ENCODE measurements at regions not wholly inside any gene's neighbourhood (a gene's known extent, or its start where the extent isn't known, plus 50 kb on each side); places are given as distances from the start of the nearest gene placed in this dataset.

DNA sequence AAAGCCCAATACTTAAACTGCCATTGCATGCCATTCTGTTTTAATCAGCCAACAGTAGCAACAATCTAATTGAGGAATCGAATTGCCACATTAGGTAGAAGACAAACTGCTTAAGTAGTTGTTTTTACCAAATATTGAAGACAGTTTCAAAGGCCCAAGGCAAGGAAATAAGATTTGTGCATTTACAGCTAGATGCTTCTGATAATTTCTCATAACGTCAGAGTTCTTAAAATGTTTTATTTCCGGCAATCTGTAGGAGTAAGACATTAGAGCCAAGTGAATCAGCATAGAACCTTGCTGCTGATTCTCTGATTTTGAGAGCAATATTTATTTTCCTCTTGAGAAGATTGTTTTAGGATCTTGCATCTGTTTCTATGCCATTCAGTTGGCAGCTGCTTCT, 174.3 kb downstream of the RBM43 start:
- no peak for DNase-seq (ENCODE audit: extremely low read depth, low read depth)

DNA sequence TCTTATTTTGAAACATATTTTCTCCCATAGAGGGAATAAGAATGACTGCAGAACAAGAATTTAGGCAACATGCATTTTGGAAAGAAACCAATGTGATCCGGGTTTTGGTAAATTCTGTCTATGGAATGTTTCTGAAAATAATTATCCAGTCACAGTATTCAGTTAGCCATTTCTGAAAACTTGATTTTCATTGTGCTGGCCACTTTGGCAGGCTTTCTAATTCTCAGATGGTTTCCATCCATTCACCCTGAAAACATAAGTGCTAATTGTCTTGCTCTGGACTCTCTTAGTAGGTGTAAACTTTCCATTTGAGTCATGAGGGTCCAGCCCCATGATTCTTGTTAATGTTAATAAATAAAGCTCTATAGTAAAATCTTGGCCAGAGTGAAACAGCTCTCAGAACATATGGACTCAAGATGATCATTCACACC, 176.5 kb downstream of the RBM43 start:
- no peak for DNase-seq (ENCODE audit: extremely low read depth, low read depth)

DNA sequence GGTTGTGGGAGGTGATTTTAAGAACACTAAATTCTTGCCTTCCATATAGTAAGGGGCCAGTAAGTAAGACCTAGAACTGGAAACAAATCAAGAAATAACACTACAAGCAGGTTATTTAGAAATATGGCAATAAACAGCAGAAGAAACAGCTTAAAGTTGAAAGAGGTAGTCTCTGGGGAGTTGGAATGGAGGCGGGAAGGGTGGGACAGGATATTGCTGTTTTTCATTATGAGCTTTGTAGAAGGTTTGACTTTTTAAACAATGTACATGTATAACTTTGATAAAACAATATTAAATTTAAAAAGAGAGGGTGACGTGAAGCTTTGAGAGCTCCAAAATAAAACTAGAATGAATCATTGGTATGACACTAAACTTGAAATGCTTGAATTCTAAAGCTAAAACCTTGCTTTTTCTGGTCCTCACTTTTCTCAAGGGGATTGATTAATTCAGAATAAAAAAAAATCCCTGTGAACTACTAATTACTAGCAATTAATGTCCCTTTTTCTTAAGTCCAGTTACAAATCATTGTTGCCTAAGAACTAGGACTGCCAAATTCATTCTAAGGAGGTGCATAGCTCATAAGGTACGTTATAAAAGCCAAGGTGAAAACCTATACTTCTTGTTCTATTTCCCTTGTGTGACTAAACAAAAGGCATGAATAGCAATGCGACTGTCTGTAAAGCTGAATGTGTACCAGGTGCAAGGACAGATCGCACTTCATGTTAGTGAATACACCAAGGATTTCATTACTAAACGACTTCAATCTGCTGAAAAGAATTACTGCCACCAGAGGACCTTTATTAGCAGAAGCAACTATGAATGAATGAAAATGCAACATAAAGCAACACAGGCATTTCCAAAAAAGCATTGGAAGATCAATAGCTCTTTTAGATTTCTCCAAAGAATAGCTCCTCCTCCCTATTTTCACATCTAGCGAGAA, 177.5 kb downstream of the RBM43 start:
- DNase-seq (ENCODE audit: extremely low read depth, low read depth), result no peak

DNA sequence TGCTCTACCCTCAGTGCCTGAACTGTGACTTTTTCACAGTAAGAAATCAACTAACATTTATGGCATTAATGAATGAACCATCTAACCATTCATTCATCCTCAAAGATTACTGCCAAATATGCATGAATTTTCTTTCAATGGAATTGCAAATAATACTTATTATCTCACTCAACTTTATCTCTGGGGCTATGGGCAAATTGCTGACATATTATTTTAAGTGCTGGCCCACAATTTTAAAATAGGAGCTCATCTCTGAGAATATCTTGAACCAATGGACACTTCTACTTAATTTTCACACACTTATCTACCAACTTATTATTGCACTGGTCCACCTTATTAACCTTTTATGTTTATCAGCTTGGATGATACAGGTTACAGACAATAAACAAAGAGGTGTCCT, 182.8 kb downstream of the RBM43 start:
- no peak for DNase-seq (ENCODE audit: extremely low read depth, low read depth)

DNA sequence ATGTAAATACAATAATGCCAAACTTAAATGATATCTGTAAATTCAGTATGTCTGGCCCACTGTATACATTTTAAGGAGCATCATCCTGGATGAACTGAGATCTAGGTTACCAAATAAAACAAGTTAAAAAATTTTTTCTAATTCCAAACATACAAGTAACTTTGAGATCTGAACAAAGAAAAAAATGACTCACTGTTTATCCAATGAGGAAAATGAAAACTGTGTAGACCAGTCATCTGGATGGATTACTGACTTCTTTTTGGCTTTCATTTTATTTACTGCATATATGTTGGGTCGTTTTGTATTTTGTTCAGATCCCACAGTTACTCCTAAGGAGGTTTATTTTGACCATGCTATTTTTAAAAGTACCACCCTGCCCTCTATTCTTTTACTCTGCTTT, 189.8 kb downstream of the RBM43 start:
- no peak for DNase-seq (ENCODE audit: extremely low read depth, low read depth)

GRCh38 chr2:151071382-151071781, 190.3 kb downstream of the RBM43 start:
- DNase-seq (ENCODE audit: extremely low read depth, low read depth), result no peak

GRCh38 chr2:151070253-151070652, 191.4 kb downstream of the RBM43 start:
- no peak for DNase-seq (ENCODE audit: extremely low read depth, low read depth)

- DNase-seq (ENCODE audit: extremely low read depth, low read depth), result no peak
These were observed 193.8 kb downstream of the RBM43 start for GRCh38 chr2:151067658-151068369.

GRCh38 chr2:151063271-151063670, 198.4 kb downstream of the RBM43 start:
- DNase-seq (ENCODE audit: extremely low read depth, low read depth), result no peak

DNA sequence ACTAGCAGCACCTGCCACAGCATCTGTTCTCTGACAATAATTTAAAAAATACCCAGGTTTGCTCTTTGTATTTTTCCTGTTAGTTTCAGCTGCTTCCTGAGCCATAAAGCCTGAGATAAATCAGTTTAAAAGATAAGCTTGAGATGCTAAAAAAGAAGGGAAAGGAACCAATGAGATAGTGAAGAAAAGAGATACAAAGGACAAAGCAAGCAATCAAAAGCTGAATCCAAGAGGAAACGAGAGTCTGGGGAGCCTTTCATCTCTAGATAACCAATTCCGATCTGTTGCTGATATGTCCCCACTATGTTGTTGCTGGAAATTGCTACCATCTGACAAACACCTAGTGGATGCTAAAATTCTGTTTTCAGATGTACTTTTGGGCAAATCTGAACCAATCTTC, 201.4 kb downstream of the RBM43 start:
- no peak for DNase-seq (ENCODE audit: extremely low read depth, low read depth)

- DNase-seq (ENCODE audit: extremely low read depth, low read depth), result no peak
These were observed 204.8 kb downstream of the RBM43 start for GRCh38 chr2:151056870-151057269.

GRCh38 chr2:151053661-151053990, 208.0 kb downstream of the RBM43 start:
- DNase-seq (ENCODE audit: extremely low read depth, low read depth), result no peak

DNA sequence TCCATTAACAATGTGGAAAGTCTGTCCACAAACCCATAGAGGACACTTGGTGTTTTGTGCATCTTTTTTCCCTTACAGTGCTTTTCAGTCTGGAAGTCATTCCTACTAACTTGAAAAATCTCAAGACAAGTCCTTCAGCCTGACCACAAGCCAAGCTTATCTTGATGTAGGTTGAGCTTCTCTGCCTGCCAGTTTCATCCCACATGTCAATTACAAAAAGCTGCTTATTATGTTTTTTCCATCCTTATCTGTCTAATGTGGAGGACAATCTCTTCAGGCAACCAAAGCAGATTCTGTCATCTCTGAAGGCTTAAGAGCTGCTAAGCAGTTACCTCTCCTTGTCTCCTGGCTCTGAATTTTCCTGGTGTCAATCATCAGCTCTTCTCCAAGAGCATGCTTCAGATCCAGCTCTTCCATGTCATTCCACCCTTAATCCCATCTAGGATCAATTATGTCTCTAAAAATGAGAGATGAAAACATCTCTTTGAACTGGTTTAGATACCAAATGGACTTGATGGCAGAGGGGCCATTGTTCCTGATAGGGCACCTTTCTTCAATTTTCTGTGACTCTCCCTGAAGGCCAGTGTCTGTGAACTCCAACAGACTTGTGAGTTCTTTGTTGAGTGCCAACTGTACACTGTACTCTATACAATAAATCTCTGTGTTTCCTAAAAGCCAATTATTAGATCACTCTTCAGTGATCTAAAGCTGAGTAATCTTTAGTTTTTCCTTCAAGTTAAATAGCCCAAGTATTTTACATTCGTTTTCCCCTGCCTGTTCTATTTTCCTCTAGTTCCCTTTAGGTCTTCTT, 208.6 kb downstream of the RBM43 start:
- DNase-seq (ENCODE audit: extremely low read depth, low read depth), result no peak

DNA sequence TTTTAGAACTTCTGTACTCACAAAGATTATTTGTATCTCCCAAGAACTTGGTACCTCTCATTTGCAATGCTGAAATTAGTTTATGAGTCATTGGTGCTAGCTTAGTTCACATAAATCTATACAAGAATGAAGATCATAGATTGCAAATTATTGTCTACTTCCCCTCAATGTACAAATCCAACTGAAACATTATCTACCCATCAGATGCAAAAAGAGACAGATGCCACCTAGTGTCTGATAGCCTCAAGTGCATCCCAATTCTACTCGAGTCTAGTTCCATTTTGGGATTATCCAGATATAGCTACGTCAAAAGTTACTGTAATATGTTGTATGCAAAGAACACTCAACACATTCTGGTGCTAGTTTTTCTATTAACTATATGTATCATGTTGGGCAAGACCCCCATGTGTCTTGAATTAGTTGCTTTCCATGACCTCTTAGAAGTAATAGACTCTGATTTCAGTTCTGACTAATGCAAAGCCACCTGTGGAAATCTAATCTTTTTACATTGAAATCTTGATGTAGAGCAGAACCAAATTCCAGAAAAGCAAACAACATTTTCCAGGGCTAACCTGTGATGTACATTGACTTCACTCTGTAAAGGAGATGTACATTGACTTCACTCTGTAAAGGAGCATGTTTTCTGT, 210.0 kb downstream of the RBM43 start:
- DNase-seq (ENCODE audit: extremely low read depth, low read depth), result peak; percentile 51

- no peak for DNase-seq (ENCODE audit: extremely low read depth, low read depth)
These were observed 211.9 kb downstream of the RBM43 start for GRCh38 chr2:151049746-151050145.

- no peak for DNase-seq (ENCODE audit: extremely low read depth, low read depth)
These were observed 213.2 kb downstream of the RBM43 start for GRCh38 chr2:151048331-151049054.

DNA sequence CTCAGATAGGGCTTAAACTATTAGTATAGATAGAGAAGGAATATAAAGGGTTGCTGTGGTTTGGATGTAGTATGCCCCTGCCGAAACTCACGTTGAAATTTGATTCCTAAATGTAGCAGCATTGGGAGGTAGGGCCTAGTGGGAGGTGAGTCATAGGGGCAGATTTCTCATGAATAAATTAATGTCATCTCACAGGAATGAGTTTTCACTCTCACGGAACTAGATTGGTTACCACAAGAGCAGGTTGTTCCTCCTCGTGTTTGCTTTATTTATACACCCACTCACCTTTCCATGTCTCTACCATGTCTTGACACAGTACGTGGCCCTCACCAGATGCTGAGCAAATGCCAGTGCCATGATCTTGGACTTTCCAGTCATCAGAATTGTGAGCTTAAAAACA, 218.2 kb downstream of the RBM43 start:
- DNase-seq (ENCODE audit: extremely low read depth, low read depth), result no peak

- DNase-seq (ENCODE audit: extremely low read depth, low read depth), result no peak
These were observed 218.7 kb downstream of the RBM43 start for GRCh38 chr2:151042964-151043363.

DNA sequence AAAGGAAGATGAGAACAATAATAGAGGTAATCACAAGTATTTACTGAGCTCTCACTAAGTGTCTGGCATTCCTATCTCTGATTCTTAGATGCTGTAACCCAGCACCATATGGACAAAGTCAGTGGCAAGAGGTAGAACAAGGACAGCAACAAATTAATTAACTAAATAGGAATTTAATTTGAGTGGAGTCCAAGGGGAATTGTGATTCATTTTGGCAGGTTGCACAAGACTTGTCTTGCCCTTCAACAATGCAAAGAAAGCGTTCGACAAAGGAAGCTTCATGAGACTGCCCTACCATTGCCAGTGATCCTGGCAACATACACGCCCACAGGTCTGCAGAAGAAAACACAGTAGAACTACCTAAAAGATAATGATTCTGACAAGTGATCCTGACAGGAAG, 221.6 kb downstream of the RBM43 start:
- no peak for DNase-seq (ENCODE audit: extremely low read depth, low read depth)

- DNase-seq (ENCODE audit: extremely low read depth, low read depth), result no peak
These were observed 223.1 kb downstream of the RBM43 start for GRCh38 chr2:151038516-151038915.
